Daoy (cell line): ENCODE measurements at regions not wholly inside any gene's neighbourhood (a gene's known extent, or its start where the extent isn't known, plus 50 kb on each side); places are given as distances from the start of the nearest gene placed in this dataset.

Experiments used
- DNase-seq: peaks from one replicate; pipeline ENCODE4 v3.0.0-alpha.2; 2015; ENCODE audit warnings: low read depth

DNA sequence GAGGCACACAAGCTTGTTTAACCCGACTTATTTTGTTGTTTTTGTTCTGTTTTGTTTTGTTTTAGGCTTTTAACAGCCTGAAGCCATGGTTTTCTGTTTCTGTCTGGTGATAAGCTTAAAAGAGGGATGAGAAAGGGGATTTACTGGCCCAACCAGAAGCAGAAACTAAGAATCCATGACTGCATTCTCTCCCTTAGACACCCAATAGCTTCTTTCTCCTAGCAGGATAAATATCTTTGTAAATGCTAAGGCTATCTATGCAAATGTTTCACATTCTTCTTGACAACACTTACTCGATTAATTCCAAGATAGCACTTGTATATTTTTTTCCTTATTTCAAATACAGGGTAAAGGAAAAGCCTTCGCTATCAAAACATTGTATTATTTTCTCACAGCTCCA lies 53.7 kb upstream of the SMAD1 start:
- DNase-seq = no peak

- no peak for DNase-seq
Observed at GRCh38 chr4:145427221-145427620, 54.4 kb upstream of the SMAD1 start.

- DNase-seq = no peak
Observed at GRCh38 chr4:145423017-145423708, 58.5 kb upstream of the SMAD1 start.

- DNase-seq = no peak
Observed at GRCh38 chr4:145420595-145421214, 60.9 kb upstream of the SMAD1 start.

- no peak for DNase-seq
Observed at GRCh38 chr4:145418739-145419138, 62.9 kb upstream of the SMAD1 start.

DNA sequence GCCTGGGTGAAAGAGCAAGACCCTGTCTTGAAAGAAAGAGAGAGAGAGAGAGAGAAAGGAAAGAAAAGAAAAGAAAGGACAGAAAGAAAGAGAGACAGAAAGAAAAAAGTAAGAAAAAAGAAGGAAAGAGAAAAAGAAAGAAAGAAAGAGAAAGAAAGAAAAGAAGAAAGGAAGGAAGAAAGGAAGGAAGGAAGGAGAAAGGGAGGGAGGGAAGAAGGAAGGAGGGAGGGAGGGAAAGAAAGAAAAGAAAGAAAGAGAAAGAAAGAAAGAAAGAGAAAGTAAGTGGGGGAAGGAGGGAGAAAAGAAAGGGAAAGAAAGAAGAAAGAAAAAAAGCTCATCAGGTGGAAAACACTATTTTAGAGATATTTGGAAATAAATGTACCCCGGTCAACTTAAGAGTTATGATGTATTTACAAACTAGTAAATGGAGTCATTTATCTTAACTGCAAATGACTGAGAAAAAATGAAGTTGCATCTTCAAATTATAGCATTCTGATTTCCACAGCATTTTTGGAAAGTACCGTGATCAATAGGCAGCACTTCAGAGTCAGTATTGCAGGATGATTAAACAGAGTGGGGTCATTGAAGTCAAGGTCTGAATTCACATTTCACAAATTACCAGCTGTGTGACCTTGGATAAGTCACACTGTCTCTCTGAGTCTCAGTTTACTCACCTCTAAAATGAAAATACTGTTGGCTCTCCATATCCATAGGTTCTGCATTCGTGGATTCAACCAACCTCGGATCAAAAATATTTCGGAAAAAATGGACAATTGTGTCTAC lies 64.1 kb upstream of the SMAD1 start:
- no peak for DNase-seq

- DNase-seq = no peak
Observed at GRCh38 chr4:145414841-145415240, 66.8 kb upstream of the SMAD1 start.

GRCh38 chr4:145414226-145414625 lies 67.4 kb upstream of the SMAD1 start:
- no peak for DNase-seq

DNA sequence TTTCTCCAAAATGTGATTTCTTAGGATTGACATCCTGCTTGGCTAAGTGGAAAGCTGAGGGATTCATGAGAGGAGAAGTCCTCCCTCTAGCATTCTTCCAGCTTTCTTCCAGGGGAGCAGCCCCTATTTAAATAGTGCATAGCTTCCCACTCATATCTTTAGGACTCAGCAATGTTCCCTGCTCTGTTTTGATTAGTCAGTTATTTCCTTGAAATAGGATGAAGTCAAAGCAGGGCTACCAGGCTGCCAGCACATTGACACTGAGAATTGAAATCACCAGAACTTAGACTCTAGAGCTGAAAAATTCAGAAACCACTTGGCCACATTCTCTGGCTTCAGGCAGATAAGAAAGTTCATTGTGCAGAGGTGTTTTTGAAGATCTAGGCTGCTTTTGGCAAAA lies 74.7 kb upstream of the SMAD1 start:
- DNase-seq = no peak

- DNase-seq = no peak
Observed at GRCh38 chr4:145404761-145405160, 76.9 kb upstream of the SMAD1 start.

GRCh38 chr4:145396581-145396980 lies 85.1 kb upstream of the SMAD1 start:
- no peak for DNase-seq

GRCh38 chr4:145390571-145390970 lies 91.1 kb upstream of the SMAD1 start:
- DNase-seq = no peak

DNA sequence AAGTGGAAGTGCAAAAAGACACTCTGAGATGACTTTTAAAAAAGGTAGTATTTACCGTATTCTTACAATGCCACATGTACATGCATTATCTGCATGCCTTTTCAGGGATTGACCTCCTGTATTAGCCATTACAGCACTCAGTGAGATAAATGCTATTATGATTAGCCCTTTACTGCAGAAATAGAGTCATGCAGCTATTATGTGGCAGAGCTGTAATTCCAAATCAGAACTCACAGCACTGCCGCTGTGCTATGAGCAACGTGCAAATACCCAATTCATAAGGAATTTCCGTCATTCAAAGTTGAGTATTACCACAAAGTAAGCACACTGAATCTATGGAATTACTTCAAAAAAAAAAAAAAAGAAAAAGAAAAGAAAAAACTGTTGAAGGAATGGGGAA lies 92.1 kb upstream of the SMAD1 start:
- DNase-seq = peak; percentile 12

DNA sequence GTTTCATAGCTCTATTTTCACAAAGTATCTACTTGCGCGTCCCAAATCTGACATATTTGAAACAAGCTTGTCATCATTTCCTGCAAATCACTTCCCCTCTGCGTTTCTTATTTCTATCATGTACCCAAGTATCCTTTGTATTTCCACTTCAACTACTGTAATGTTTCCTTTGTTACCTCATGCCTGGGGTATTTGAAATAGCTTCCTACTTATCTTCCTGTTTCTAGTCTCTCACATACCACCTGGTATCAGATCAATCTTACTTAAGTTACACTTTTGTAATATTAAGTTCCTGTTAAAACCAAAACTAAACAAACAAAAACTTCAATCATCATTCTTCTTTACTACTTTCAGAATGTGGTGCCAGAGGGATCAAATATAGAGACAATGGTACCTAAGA lies 93.6 kb upstream of the SMAD1 start:
- peak; percentile 25 for DNase-seq

- no peak for DNase-seq
Observed at GRCh38 chr4:145387079-145387478, 94.6 kb upstream of the SMAD1 start.

DNA sequence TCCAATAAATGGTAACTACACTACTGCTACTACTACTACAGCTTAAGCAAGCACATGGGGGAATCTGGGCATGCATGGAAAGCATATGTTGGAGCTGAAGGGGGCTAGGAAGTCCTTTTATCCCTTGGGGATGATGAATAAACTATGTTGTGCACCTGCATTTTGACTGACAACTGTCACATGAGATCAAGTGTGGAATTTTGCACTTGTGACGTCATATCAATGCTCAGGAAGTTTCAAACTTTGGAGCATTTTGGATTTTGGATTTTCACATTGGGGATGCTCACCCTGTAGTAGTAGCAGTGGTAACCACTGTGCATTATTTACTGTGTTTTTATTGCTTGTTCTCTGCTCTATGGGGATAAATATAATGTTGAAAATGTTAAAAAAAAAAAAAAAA lies 100.5 kb upstream of the SMAD1 start:
- DNase-seq = no peak

DNA sequence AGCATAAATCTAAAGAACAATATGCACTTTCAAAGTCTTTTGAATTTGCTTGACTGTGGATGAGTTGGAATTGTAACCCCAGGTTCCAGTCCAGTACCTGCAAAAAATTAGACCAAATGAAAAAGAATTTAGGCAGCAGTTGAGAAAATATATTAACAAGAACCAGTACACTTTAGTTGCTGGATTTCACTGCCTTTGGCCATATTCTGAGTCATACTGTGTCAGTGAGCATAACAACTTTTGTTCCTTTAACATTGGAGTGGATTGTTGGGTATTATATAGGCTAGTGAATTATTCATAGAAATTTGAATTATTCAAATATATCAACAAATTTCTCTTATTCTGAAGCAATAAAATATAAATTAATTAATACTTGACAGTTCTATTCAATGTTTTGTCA lies 101.5 kb upstream of the SMAD1 start:
- DNase-seq = no peak

DNA sequence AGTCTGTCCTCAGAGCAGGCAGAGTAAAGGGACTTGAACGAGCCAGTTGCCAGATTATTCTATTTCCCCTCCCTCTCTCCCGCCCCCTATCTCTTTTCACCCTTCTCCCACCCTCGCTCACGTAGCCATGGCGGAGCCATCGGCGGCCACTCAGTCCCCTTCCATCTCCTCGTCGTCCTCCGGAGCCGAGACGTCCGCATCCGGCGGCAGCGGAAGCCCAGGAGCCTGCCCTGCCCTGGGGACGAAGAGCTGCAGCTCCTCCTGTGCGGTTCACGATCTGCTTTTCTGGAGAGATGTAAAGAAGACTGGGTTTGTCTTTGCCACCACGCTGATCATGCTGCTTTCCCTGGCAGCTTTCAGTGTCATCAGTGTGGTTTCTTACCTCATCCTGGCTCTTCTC lies 106.2 kb upstream of the SMAD1 start:
- DNase-seq = peak; percentile 4

- DNase-seq = no peak
Observed at GRCh38 chr4:145352438-145353145, 129.1 kb upstream of the SMAD1 start.

- DNase-seq = no peak
Observed at GRCh38 chr4:145351922-145352321, 129.7 kb upstream of the SMAD1 start.

GRCh38 chr4:145351162-145351561 lies 130.5 kb upstream of the SMAD1 start:
- DNase-seq = no peak

DNA sequence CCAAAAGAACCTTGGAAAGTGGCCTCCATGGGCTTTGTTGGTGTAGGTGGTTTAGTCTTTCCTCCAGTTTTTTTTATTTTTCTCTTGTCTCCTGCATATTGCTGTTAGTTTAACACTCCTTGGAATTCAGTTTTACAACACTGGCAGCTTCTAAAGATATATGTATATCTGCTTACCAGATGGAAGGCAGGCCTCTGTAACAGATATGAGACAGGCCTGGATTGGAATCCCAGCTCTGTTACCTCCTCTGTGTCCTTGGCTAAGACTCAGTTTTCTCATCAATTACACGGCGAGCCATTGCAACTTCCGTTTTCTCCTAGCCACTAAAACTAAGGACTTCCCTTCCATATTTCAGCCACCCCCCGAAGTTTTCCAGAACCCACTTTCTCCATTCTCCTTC lies 133.4 kb upstream of the SMAD1 start:
- DNase-seq = no peak
